ENCODE measurements at regions not wholly inside any gene's neighbourhood (a gene's known extent, or its start where the extent isn't known, plus 50 kb on each side); places are given as distances from the start of the nearest gene placed in this dataset.

DNA sequence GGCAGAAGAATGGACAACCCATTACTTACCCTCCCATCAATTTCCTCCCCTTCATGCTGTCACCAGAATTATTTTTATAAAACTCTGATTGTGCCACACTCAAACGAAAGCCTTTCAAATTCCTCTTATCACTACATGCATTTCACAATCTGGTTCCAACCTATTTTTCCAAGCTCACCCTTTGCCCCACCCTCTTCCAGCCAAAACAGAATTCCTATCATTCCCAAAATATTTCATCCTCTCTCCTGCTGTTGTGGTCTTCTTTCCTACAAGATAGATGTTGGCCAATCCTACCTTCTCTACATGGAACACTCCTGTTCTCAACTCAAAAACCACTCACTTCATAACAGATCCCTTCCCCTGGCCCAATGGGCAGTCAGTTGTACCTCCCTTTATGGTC is 111.5 kb downstream of the ELAPOR2 start:
- Histone ChIP-seq H3K27me3 (replicated peaks; ENCODE audit: control insufficient read depth, insufficient read depth, low read length) (no peaks in the 10 kb centered on the region), H3K4me3 (replicated peaks; ENCODE audit: low read depth, low read length) (no peak overlapping the region), H3K36me3 (ENCODE audit: control insufficient read depth, insufficient read depth, low read length) (no peaks in the 10 kb centered on the region)
- TF ChIP-seq, protein P1, sequence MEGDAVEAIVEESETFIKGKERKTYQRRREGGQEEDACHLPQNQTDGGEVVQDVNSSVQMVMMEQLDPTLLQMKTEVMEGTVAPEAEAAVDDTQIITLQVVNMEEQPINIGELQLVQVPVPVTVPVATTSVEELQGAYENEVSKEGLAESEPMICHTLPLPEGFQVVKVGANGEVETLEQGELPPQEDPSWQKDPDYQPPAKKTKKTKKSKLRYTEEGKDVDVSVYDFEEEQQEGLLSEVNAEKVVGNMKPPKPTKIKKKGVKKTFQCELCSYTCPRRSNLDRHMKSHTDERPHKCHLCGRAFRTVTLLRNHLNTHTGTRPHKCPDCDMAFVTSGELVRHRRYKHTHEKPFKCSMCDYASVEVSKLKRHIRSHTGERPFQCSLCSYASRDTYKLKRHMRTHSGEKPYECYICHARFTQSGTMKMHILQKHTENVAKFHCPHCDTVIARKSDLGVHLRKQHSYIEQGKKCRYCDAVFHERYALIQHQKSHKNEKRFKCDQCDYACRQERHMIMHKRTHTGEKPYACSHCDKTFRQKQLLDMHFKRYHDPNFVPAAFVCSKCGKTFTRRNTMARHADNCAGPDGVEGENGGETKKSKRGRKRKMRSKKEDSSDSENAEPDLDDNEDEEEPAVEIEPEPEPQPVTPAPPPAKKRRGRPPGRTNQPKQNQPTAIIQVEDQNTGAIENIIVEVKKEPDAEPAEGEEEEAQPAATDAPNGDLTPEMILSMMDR (IDR thresholded peaks at IDR 0.05; ENCODE audit: insufficient read depth, low read length, poor library complexity, severe bottlenecking) = no peak
- DNase-seq (ENCODE audit: extremely low read depth, insufficient read length) = no peak

DNA sequence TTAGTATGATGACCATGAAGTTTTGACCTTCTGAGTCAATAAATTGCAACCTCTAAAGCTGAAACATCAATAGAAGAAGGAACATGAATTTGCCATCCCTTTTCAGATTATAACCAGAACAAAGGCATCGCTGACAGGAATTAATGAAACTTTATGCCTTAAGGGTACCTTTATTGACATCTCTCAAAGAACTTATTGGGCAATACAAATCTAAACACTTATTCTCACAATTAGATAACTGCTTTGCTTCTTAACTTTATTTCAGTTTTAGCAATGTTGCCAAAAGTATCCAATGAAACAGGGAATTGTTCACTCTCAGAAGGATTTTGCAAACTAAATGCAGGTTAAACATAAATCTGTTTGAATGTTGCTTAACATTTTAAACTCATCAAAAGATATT is 116.0 kb downstream of the ELAPOR2 start:
- no peaks in the 10 kb centered on the region for H3K36me3 ChIP-seq (ENCODE audit: control insufficient read depth, insufficient read depth, low read length)
- DNase-seq (ENCODE audit: extremely low read depth, insufficient read length) = no peak
- H3K4me3 ChIP-seq (replicated peaks; ENCODE audit: low read depth, low read length) = no peak overlapping the region
- TF ChIP-seq, protein P1 (IDR thresholded peaks at IDR 0.05; ENCODE audit: insufficient read depth, low read length, poor library complexity, severe bottlenecking) = no peak
- no peaks in the 10 kb centered on the region for H3K27me3 ChIP-seq (replicated peaks; ENCODE audit: control insufficient read depth, insufficient read depth, low read length)

DNA sequence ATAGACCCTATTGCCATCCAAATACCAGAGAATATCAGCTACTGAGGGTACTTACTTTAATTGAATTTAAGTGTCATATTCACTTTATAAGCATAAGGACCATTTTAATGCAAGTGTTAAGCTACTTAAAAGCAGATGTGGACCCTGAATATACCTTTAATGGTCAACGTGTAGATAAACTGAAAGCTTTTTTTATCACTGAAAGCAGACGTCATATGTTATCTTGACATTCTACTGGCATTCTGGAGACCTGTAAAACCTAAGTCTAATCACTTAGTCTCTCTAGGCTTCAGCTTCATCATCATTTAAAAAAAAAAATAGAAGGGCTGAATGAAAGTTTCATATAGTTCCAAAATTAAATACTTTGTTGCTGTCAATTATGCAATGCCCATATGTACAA is 116.5 kb downstream of the ELAPOR2 start:
- TF ChIP-seq, protein P1 (IDR thresholded peaks at IDR 0.05; ENCODE audit: insufficient read depth, low read length, poor library complexity, severe bottlenecking) = no peak
- H3K27me3 ChIP-seq (replicated peaks; ENCODE audit: control insufficient read depth, insufficient read depth, low read length) = no peaks in the 10 kb centered on the region

DNA sequence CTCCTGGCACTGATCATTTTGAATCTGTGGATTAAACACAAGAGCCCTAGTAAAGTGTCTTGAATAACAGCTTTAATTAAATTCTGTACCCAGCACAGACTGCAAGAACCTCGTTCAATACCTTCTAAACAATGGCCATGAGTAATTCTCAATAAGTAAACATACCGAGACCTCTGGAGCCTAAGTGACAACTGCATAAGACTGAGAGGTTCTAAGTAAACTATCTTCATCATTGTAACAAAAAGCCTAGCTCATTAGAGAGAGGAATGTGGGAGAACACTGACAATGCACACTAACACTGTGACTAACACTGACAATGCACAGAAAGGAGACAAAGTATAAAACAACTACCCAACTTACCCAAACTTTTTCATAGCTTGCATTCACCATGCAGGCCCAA is 117.4 kb downstream of the ELAPOR2 start:
- TF ChIP-seq, protein P1 (IDR thresholded peaks at IDR 0.05; ENCODE audit: insufficient read depth, low read length, poor library complexity, severe bottlenecking) = no peak
- H3K27me3 ChIP-seq (replicated peaks; ENCODE audit: control insufficient read depth, insufficient read depth, low read length) = no peaks in the 10 kb centered on the region
- H3K4me3 ChIP-seq (replicated peaks; ENCODE audit: low read depth, low read length) = no peak overlapping the region
- no peaks in the 10 kb centered on the region for H3K36me3 ChIP-seq (ENCODE audit: control insufficient read depth, insufficient read depth, low read length)
- DNase-seq (ENCODE audit: extremely low read depth, insufficient read length) = no peak

More for the DNA sequence above, 116.5 kb downstream of the ELAPOR2 start:
- no peak for DNase-seq (ENCODE audit: extremely low read depth, insufficient read length)
- no peak overlapping the region for H3K4me3 ChIP-seq (replicated peaks; ENCODE audit: low read depth, low read length)
- no peaks in the 10 kb centered on the region for H3K36me3 ChIP-seq (ENCODE audit: control insufficient read depth, insufficient read depth, low read length)

DNA sequence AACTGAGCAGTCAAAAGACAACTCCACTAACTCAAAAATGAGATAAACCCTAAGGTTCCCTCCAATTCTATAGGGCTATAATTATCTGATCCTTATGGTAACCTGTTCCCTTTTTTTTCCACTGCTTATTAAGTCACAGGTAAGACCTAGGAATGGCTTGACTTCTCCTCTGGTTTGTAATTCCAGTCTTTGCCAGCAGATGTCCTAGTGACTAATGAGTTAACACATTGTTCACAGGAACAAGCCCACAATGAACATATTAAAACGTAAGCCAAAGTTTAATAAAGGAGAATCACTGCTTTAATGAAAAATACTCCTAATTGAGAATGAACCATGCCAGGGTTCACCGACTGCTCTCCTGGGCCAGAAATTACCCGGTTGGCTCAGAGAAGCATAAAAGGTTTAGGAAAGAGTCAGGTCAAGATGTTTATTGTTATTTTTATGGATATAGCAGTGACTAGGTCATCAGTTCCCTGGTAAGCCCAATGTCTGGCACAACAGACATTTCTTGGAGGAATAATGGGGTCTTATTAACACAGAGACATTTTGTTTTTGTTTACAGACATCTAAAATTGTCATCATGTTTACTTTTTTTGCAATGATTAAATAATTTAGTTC is 120.1 kb downstream of the ELAPOR2 start:
- TF ChIP-seq, protein P1 (IDR thresholded peaks at IDR 0.05; ENCODE audit: insufficient read depth, low read length, poor library complexity, severe bottlenecking) = peak; percentile 53
- H3K27me3 ChIP-seq (replicated peaks; ENCODE audit: control insufficient read depth, insufficient read depth, low read length) = no peaks in the 10 kb centered on the region

More for the DNA sequence above, 120.1 kb downstream of the ELAPOR2 start:
- peak; percentile 52 for DNase-seq (ENCODE audit: extremely low read depth, insufficient read length)
- H3K4me3 ChIP-seq (replicated peaks; ENCODE audit: low read depth, low read length) = no peak overlapping the region
- no peaks in the 10 kb centered on the region for H3K36me3 ChIP-seq (ENCODE audit: control insufficient read depth, insufficient read depth, low read length)

All from GM06990 (cell line).